Progenitor cell of endocrine pancreas (in vitro differentiated cells): ENCODE measurements at regions not wholly inside any gene's neighbourhood (a gene's known extent, or its start where the extent isn't known, plus 50 kb on each side); places are given as distances from the start of the nearest gene placed in this dataset.

Experiments
- DNase-seq: peaks from one replicate; pipeline ENCODE4 v3.0.0; 2021; ENCODE audit warnings: low spot score; ENCODE audit not compliant: unreplicated experiment
- H3K27ac Mint-ChIP-seq: 2 replicates; pipeline ENCODE4 v1.8.0; 2021; ENCODE audit warnings: mild to moderate bottlenecking, moderate library complexity, mixed read lengths
- H3K27me3 Mint-ChIP-seq: 2 replicates; pipeline ENCODE4 v1.8.0; 2021; ENCODE audit warnings: mixed read lengths
- H3K36me3 Mint-ChIP-seq: 2 replicates; pipeline ENCODE4 v1.8.0; 2022; ENCODE audit warnings: mixed read lengths; ENCODE audit not compliant: insufficient read depth
- H3K4me1 Mint-ChIP-seq: 2 replicates; pipeline ENCODE4 v1.8.0; 2021; ENCODE audit warnings: low read depth, mixed read lengths
- H3K4me3 Mint-ChIP-seq: 2 replicates; pipeline ENCODE4 v1.8.0; 2021; ENCODE audit warnings: low read depth, mild to moderate bottlenecking, moderate library complexity, mixed read lengths
- H3K9me3 Mint-ChIP-seq: 2 replicates; pipeline ENCODE4 v1.8.0; 2021; ENCODE audit warnings: low read depth, mixed read lengths
- CTCF ChIP-seq: fragments of 200-600 bp; sonication (generic); IDR thresholded peaks from one replicate; pipeline ENCODE4 v1.5.0; 2021; ENCODE audit warnings: antibody characterized with exemption, mild to moderate bottlenecking; ENCODE audit not compliant: unreplicated experiment

GRCh38 chr15:27686971-27687370 is 412.1 kb downstream of the OCA2 start:
- no peak for DNase-seq
- H3K9me3 Mint-ChIP-seq = no peaks in the 10 kb centered on the region
- no peaks in the 10 kb centered on the region for H3K36me3 Mint-ChIP-seq
- H3K27ac Mint-ChIP-seq = no peak overlapping the region
- H3K4me3 Mint-ChIP-seq = no peak overlapping the region
- H3K27me3 Mint-ChIP-seq = no peaks in the 10 kb centered on the region
- H3K4me1 Mint-ChIP-seq = peaks cover 13% of the 10 kb centered on the region
- no peak for TF ChIP-seq CTCF

- Mint-ChIP-seq H3K4me1 (peaks cover 17% of the 10 kb centered on the region), H3K36me3 (no peaks in the 10 kb centered on the region), H3K4me3 (no peak overlapping the region), H3K27ac (no peak overlapping the region), H3K9me3 (no peaks in the 10 kb centered on the region), H3K27me3 (no peaks in the 10 kb centered on the region)
- TF ChIP-seq CTCF = no peak
- DNase-seq = no peak
These were observed 412.7 kb downstream of the OCA2 start for GRCh38 chr15:27686369-27686768.

DNA sequence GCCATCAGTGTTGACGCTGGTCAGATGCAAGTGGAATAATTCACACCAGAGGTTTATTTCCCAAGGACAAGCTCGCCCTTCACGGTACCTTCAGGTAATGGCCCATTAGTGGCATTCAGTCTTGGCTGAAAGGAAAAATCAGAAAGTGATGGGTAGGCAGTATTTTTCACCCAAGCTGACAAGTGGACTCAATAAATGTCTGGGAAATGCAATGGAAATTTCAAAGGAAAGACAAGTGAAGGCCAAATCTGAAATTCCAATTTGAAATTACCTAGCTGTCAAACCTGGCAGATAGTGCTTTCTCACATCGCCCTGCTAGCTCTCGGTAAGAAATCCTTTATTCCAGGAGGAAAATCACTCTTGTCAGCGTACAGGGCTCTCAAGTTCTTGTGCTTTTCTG is 413.5 kb downstream of the OCA2 start:
- H3K4me1 Mint-ChIP-seq = peaks cover 17% of the 10 kb centered on the region
- no peaks in the 10 kb centered on the region for H3K27me3 Mint-ChIP-seq
- H3K4me3 Mint-ChIP-seq = no peak overlapping the region
- H3K27ac Mint-ChIP-seq = no peak overlapping the region
- no peak for DNase-seq
- no peak for TF ChIP-seq CTCF
- no peaks in the 10 kb centered on the region for H3K9me3 Mint-ChIP-seq
- H3K36me3 Mint-ChIP-seq = no peaks in the 10 kb centered on the region

GRCh38 chr15:27683121-27683520 is 416.0 kb downstream of the OCA2 start:
- H3K36me3 Mint-ChIP-seq = no peaks in the 10 kb centered on the region
- H3K4me3 Mint-ChIP-seq = no peak overlapping the region
- peaks cover 29% of the 10 kb centered on the region for H3K4me1 Mint-ChIP-seq
- no peak for DNase-seq
- H3K27ac Mint-ChIP-seq = no peak overlapping the region
- TF ChIP-seq CTCF = no peak
- H3K9me3 Mint-ChIP-seq = no peaks in the 10 kb centered on the region
- H3K27me3 Mint-ChIP-seq = peaks cover 5% of the 10 kb centered on the region

DNA sequence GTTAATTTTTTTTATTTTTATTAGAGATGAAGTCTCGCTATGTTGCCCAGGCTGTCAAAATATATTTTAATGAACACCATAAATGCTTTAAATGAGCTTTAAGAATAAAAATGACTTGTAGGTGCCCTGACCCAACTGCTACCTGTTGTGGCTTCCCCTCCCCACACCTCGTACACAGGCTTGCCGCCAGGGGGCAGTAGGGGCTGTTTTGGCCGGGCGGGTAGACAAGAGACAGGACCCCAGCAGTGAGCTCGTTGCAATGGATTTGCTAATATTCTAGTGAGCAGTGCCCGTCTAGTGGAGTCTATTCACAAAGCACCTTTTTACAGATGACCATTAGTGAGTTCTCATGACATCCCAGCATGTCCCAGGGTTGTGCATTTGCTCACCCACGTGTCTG is 418.1 kb downstream of the OCA2 start:
- Mint-ChIP-seq H3K4me3 (no peak overlapping the region), H3K27ac (no peak overlapping the region), H3K9me3 (no peaks in the 10 kb centered on the region), H3K4me1 (peaks cover 29% of the 10 kb centered on the region), H3K36me3 (no peaks in the 10 kb centered on the region), H3K27me3 (peaks cover 7% of the 10 kb centered on the region)
- DNase-seq = no peak
- TF ChIP-seq CTCF = no peak
